Large intestine (tissue), 3 donors: ENCODE measurements at regions not wholly inside any gene's neighbourhood (a gene's known extent, or its start where the extent isn't known, plus 50 kb on each side); places are given as distances from the start of the nearest gene placed in this dataset.

ENCODE experiments used
- DNase-seq, 2 donors: peaks; one replicate each; pipeline versions ENCODE4 v3.0.0 to v3.0.0-alpha.2; 2013
- H3K27ac ChIP-seq: one replicate; pipeline ENCODE4 v1.5.1; 2013; ENCODE audit warnings: low read length
- H3K27me3 ChIP-seq: 2 replicates; pipeline ENCODE4 v1.6.1; 2013; ENCODE audit warnings: low read length; ENCODE audit not compliant: control insufficient read depth, insufficient read depth
- H3K36me3 ChIP-seq: 2 replicates; pipeline ENCODE4 v1.6.1; 2013; ENCODE audit warnings: low read length; ENCODE audit not compliant: control insufficient read depth, insufficient read depth
- H3K4me1 ChIP-seq: one replicate; pipeline ENCODE4 v1.6.1; 2013; ENCODE audit warnings: low read length; ENCODE audit not compliant: control insufficient read depth, insufficient read depth
- H3K4me3 ChIP-seq: one replicate; pipeline ENCODE4 v1.5.1; 2013; ENCODE audit warnings: low read length
- H3K9me3 ChIP-seq: one replicate; pipeline ENCODE4 v1.6.1; 2013; ENCODE audit warnings: mild to moderate bottlenecking, low read depth, low read length, moderate library complexity; ENCODE audit not compliant: control insufficient read depth
- WGBS: methylation state at CpG from one replicate; pipeline ENCODE4 v1.1.5; 2013; ENCODE audit warnings: low lambda C conversion rate; ENCODE audit not compliant: insufficient coverage; 5-methylcytosine and 5-hydroxymethylcytosine counted together

- DNase-seq: no peak
- Histone ChIP-seq H3K36me3 (no peaks in the 10 kb centered on the region), H3K9me3 (no peaks in the 10 kb centered on the region), H3K27ac (no peak overlapping the region), H3K4me1 (no peaks in the 10 kb centered on the region), H3K4me3 (no peak overlapping the region), H3K27me3 (no peaks in the 10 kb centered on the region)
- no CpG with 5 or more reads among the region's 1 CpG for WGBS
These were observed 86.2 kb upstream of the TMTC1 start for GRCh38 chr12:29869946-29870345.

- H3K4me1 ChIP-seq: no peaks in the 10 kb centered on the region
- DNase-seq: no peak
- no peak overlapping the region for H3K4me3 ChIP-seq
- no peaks in the 10 kb centered on the region for H3K27me3 ChIP-seq
- H3K9me3 ChIP-seq: no peaks in the 10 kb centered on the region
- no peak overlapping the region for H3K27ac ChIP-seq
- H3K36me3 ChIP-seq: no peaks in the 10 kb centered on the region
- 100% methylated on average over 2 of the region's 6 CpGs for WGBS
These were observed 84.1 kb upstream of the TMTC1 start for GRCh38 chr12:29867823-29868222.

DNA sequence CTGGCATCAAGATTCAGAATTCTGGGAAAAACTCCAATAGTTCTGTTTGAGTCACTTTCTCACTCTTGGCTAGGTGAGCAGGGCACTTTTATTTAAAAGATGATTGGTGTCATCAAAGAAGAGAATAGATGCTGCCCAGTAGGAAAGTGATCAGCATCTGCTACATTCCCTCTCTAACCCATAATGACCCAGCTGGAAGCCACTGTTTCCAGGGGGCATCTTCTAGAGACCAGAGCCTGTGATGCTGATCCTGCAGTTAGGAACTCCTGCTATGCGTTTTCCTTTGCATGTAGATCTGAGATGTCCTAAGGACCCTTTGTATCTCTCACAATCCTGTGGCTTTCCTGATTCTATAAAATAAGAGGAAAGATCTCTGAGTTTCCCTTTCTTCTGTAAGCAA, 79.9 kb upstream of the TMTC1 start:
- WGBS: no CpG with 5 or more reads among the region's 1 CpG
- H3K9me3 ChIP-seq: no peaks in the 10 kb centered on the region
- no peak overlapping the region for H3K4me3 ChIP-seq
- no peaks in the 10 kb centered on the region for H3K27me3 ChIP-seq
- no peak for DNase-seq
- H3K36me3 ChIP-seq: no peaks in the 10 kb centered on the region
- H3K4me1 ChIP-seq: no peaks in the 10 kb centered on the region
- no peak overlapping the region for H3K27ac ChIP-seq

- Histone ChIP-seq H3K27me3 (no peaks in the 10 kb centered on the region), H3K27ac (no peak overlapping the region), H3K4me3 (no peak overlapping the region), H3K4me1 (no peaks in the 10 kb centered on the region), H3K36me3 (no peaks in the 10 kb centered on the region), H3K9me3 (peaks cover 3% of the 10 kb centered on the region)
- DNase-seq: no peak
- 83% methylated on average over 1 of the region's 2 CpGs for WGBS
These were observed 74.6 kb upstream of the TMTC1 start for GRCh38 chr12:29858270-29858786.

- Histone ChIP-seq H3K4me1 (no peaks in the 10 kb centered on the region), H3K9me3 (peaks cover 3% of the 10 kb centered on the region)
These were observed 63.5 kb upstream of the TMTC1 start for GRCh38 chr12:29847246-29847645.

GRCh38 chr12:29844667-29845066, 60.9 kb upstream of the TMTC1 start:
- Histone ChIP-seq H3K27me3 (no peaks in the 10 kb centered on the region), H3K27ac (no peak overlapping the region), H3K4me1 (no peaks in the 10 kb centered on the region), H3K4me3 (no peak overlapping the region), H3K36me3 (no peaks in the 10 kb centered on the region), H3K9me3 (peaks cover 6% of the 10 kb centered on the region)
- DNase-seq: no peak
- no CpG with 5 or more reads among the region's 2 CpGs for whole genome bisulfite sequencing

More at GRCh38 chr12:29847246-29847645, 63.5 kb upstream of the TMTC1 start:
- H3K27me3 ChIP-seq: no peaks in the 10 kb centered on the region
- no peak for DNase-seq
- no CpG with 5 or more reads among the region's 2 CpGs for WGBS
- no peak overlapping the region for H3K27ac ChIP-seq
- H3K36me3 ChIP-seq: no peaks in the 10 kb centered on the region
- no peak overlapping the region for H3K4me3 ChIP-seq

DNA sequence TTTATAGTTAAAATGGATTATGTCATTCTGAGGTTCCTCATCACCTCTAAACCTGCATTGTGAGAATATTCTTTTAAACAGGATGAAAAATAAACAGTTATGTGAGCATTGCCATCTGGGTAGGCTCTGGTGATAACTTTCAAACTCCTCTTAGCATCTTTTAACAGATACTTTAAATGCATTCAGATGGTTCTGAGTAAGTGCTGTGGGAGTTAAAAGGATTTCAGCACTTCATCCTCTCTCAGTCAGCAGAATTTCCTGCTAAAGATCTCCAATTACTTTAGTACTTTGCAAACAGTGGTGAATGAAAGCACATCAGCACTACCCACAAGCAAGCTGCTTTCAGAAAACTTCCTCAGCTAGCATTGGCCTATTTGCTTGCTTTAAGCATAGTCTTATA, 59.3 kb upstream of the TMTC1 start:
- no peak for DNase-seq
- Histone ChIP-seq H3K27ac (no peak overlapping the region), H3K36me3 (no peaks in the 10 kb centered on the region)

DNA sequence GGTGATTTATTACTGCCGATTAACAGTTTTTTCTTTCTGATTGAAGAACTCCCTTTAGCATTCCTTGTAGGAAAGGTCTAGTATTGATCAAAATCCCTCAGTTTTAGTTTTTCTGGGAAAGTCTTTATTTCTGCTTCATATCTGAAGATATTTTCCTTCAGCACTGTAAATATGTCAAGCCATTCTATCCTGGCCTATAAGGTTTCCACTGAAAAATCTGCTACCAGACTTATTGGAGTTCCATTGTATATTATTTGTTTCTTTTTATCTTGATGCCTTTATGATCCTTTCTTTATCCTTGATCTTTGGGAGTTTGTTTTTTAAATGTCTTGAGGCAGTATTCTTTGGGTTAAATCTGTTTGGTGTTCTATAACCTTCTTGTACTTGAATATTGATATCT, 55.0 kb upstream of the TMTC1 start:
- H3K9me3 ChIP-seq: peaks cover 3% of the 10 kb centered on the region
- 71% methylated on average over 1 of the region's 1 CpG for WGBS
- DNase-seq: no peak
- no peaks in the 10 kb centered on the region for H3K27me3 ChIP-seq
- no peak overlapping the region for H3K27ac ChIP-seq
- no peaks in the 10 kb centered on the region for H3K36me3 ChIP-seq
- no peaks in the 10 kb centered on the region for H3K4me1 ChIP-seq
- no peak overlapping the region for H3K4me3 ChIP-seq

More for the DNA sequence above, 59.3 kb upstream of the TMTC1 start:
- peaks cover 3% of the 10 kb centered on the region for H3K9me3 ChIP-seq
- no peaks in the 10 kb centered on the region for H3K4me1 ChIP-seq
- no peak overlapping the region for H3K4me3 ChIP-seq
- H3K27me3 ChIP-seq: no peaks in the 10 kb centered on the region
